IMR-90 (cell line): ENCODE measurements at regions not wholly inside any gene's neighbourhood (a gene's known extent, or its start where the extent isn't known, plus 50 kb on each side); places are given as distances from the start of the nearest gene placed in this dataset.

Experiments
- ATAC-seq: fragments of 200-7000 bp; cut with Tn5 transposase; 2 replicates; pipeline ENCODE4 v1.9.1; 2020; ENCODE audit warnings: low read depth, mild to moderate bottlenecking, moderate library complexity
- BruUV-seq: library from RNA; stranded (reverse); fragments of 400-500 nt; replicated peaks from 2 replicates; lab custom pipeline; 2021; lab: Mats Ljungman, UMichigan
- CTCF ChIA-PET: fragments of 300-600 bp; formaldehyde crosslinking; extraction: SDS; loops from one replicate; lab custom pipeline; 2021; ENCODE audit warnings: antibody characterized with exemption; lab: Yijun Ruan, JAX
- POLR2A ChIA-PET: fragments of 300-600 bp; sonication (Branson Sonifier 250); formaldehyde crosslinking; loops from one replicate; lab custom pipeline; 2022; ENCODE audit warnings: antibody characterized with exemption; ENCODE audit not compliant: unreplicated experiment; lab: Charles Lee
- DNase-seq: peaks from one replicate; pipeline ENCODE4 v3.0.0; 2013
- H2AFZ ChIP-seq: replicated peaks from 2 replicates; pipeline ENCODE3; 2013; ENCODE audit warnings: low read length, mild to moderate bottlenecking; ENCODE audit not compliant: poor library complexity
- H2AK5ac ChIP-seq: 2 replicates; pipeline ENCODE4 v1.6.1; 2013; ENCODE audit warnings: low read depth, low read length, inconsistent platforms
- H2AK9ac ChIP-seq: replicated peaks from 2 replicates; pipeline ENCODE3; 2013; ENCODE audit warnings: mild to moderate bottlenecking, low read depth, low read length, moderate library complexity; ENCODE audit not compliant: poor library complexity
- H2BK120ac ChIP-seq: 2 replicates; pipeline ENCODE4 v1.6.1; 2013; ENCODE audit warnings: low read depth, low read length, inconsistent platforms
- H2BK15ac ChIP-seq: 3 replicates; pipeline ENCODE4 v1.6.1; 2013; ENCODE audit warnings: low read depth, low read length, inconsistent platforms
- H2BK20ac ChIP-seq: 2 replicates; pipeline ENCODE4 v1.6.1; 2013; ENCODE audit warnings: low read depth, mild to moderate bottlenecking, inconsistent platforms, low read length, moderate library complexity
- H2BK5ac ChIP-seq: 2 replicates; pipeline ENCODE4 v1.6.1; 2013; ENCODE audit warnings: mild to moderate bottlenecking, low read depth, low read length, inconsistent platforms; ENCODE audit not compliant: poor library complexity, severe bottlenecking
- H3K14ac ChIP-seq: replicated peaks from 2 replicates; pipeline ENCODE4 v1.6.1; 2013; ENCODE audit warnings: low read depth, low read length, inconsistent platforms
- H3K18ac ChIP-seq: 2 replicates; pipeline ENCODE4 v1.6.1; 2013; ENCODE audit warnings: low read depth, low read length, control low read depth
- H3K23ac ChIP-seq: 2 replicates; pipeline ENCODE4 v1.6.1; 2013; ENCODE audit warnings: low read depth, low read length, inconsistent platforms
- H3K27ac ChIP-seq: 2 replicates; pipeline ENCODE4 v1.5.1; 2013; ENCODE audit warnings: mild to moderate bottlenecking, control low read depth, low read length; ENCODE audit not compliant: insufficient read depth
- H3K27me3 ChIP-seq: 2 replicates; pipeline ENCODE4 v1.6.1; 2013; ENCODE audit warnings: low read length; ENCODE audit not compliant: control insufficient read depth, insufficient read depth
- H3K36me3 ChIP-seq: 2 replicates; pipeline ENCODE4 v1.6.1; 2013; ENCODE audit warnings: low read length, mixed read lengths; ENCODE audit not compliant: control insufficient read depth, insufficient read depth
- H3K4ac ChIP-seq: 2 replicates; pipeline ENCODE4 v1.6.1; 2013; ENCODE audit warnings: low read depth, low read length, inconsistent platforms
- H3K4me1 ChIP-seq: 2 replicates; pipeline ENCODE4 v1.6.1; 2013; ENCODE audit warnings: low read length, mixed read lengths; ENCODE audit not compliant: control insufficient read depth, insufficient read depth
- H3K4me2 ChIP-seq: 2 replicates; pipeline ENCODE4 v1.6.1; 2013; ENCODE audit warnings: low read depth, mild to moderate bottlenecking, control low read depth, low read length, moderate library complexity
- H3K4me3 ChIP-seq: 2 replicates; pipeline ENCODE4 v1.5.1; 2013; ENCODE audit warnings: low read depth, mild to moderate bottlenecking, control low read depth, low read length, moderate library complexity; ENCODE audit not compliant: insufficient read depth
- H3K56ac ChIP-seq: 2 replicates; pipeline ENCODE4 v1.6.1; 2013; ENCODE audit warnings: low read length, inconsistent platforms; ENCODE audit not compliant: insufficient read depth; ENCODE audit errors: extremely low read depth
- H3K79me1 ChIP-seq, 2 experiments: 2 replicates each; pipeline ENCODE4 v1.6.1; 2013; ENCODE audit warnings: low read length in 2 of 2, inconsistent platforms in 1 of 2, low read depth in 1 of 2
- H3K9ac ChIP-seq: 2 replicates; pipeline ENCODE4 v1.6.1; 2013; ENCODE audit warnings: low read depth, low read length, control low read depth
- H3K9me1 ChIP-seq: 2 replicates; pipeline ENCODE4 v1.6.1; 2013; ENCODE audit warnings: low read length, inconsistent platforms; ENCODE audit not compliant: insufficient read depth
- H3K9me3 ChIP-seq: 2 replicates; pipeline ENCODE4 v1.6.1; 2013; ENCODE audit warnings: low read length; ENCODE audit not compliant: control insufficient read depth, insufficient read depth
- H4K20me1 ChIP-seq: 2 replicates; pipeline ENCODE4 v1.6.1; 2013; ENCODE audit warnings: low read length, inconsistent platforms; ENCODE audit not compliant: insufficient read depth
- H4K5ac ChIP-seq: 2 replicates; pipeline ENCODE4 v1.6.1; 2013; ENCODE audit warnings: mild to moderate bottlenecking, low read depth, low read length, control low read depth
- H4K8ac ChIP-seq, 2 experiments: 2 replicates each; pipeline ENCODE4 v1.6.1; 2013; ENCODE audit warnings: low read depth in 2 of 2, low read length in 2 of 2, control low read depth in 1 of 2, inconsistent platforms in 1 of 2
- H4K91ac ChIP-seq: 2 replicates; pipeline ENCODE4 v1.6.1; 2013; ENCODE audit warnings: low read depth, low read length, inconsistent platforms; ENCODE audit not compliant: insufficient read depth
- CEBPB ChIP-seq: IDR thresholded peaks from 2 replicates; pipeline ENCODE4 v1.6.1; 2012; ENCODE audit warnings: low read depth, low read length, improper control_type of control experiment
- FOS ChIP-seq: fragments of 150-350 bp; IDR thresholded peaks from 2 replicates; pipeline ENCODE4 v1.6.1; 2016; ENCODE audit warnings: low read depth, low read length
- MAZ ChIP-seq: IDR thresholded peaks from 2 replicates; pipeline ENCODE4 v1.6.1; 2012; ENCODE audit warnings: low read depth, mild to moderate bottlenecking, low read length, improper control_type of control experiment, moderate library complexity, borderline replicate concordance
- MXI1 ChIP-seq: IDR thresholded peaks from 2 replicates; pipeline ENCODE4 v1.6.1; 2012; ENCODE audit warnings: low read depth, mild to moderate bottlenecking, low read length, moderate library complexity, borderline replicate concordance
- RAD21 ChIP-seq: IDR thresholded peaks from 2 replicates; pipeline ENCODE4 v1.6.1; 2012; ENCODE audit warnings: low read length, improper control_type of control experiment
- SMC3 ChIP-seq: fragments of 150-350 bp; IDR thresholded peaks from 2 replicates; pipeline ENCODE4 v1.6.1; 2016; ENCODE audit warnings: low read depth, mild to moderate bottlenecking, antibody characterized with exemption, low read length, moderate library complexity
- WGBS, 2 experiments: methylation state at CpG; one replicate each; pipeline versions ENCODE4 v1.1.5 to v1.1.7; 2013; ENCODE audit warnings: missing lambda C conversion rate in 2 of 2; ENCODE audit not compliant: insufficient read length in 1 of 2; ENCODE audit errors: extremely low coverage in 2 of 2; 5-methylcytosine and 5-hydroxymethylcytosine counted together
- dilution Hi-C: fragments of 300-500 bp; cut with HindIII; formaldehyde crosslinking; loops from one replicate; pipeline ENCODE4 v1.14.3; 2018; ENCODE audit warnings: low sequenced_read_pairs; ENCODE audit not compliant: unreplicated experiment
- in situ Hi-C: fragments of 300-500 bp; cut with MboI; formaldehyde crosslinking; loops from 3 replicates; pipeline ENCODE4 v1.14.3; 2019; ENCODE audit warnings: low sequenced_read_pairs, inconsistent platforms, mixed read lengths
- intact Hi-C: fragments of 100-400 bp; cut with micrococcal nuclease; formaldehyde crosslinking; loops from 2 replicates; pipeline ENCODE4 v1.10.0; 2022
- TF ChIP-seq, protein P1 (sequence below): fragments of 150-350 bp; IDR thresholded peaks from 2 replicates; pipeline ENCODE4 v1.6.1; 2016; ENCODE audit warnings: low read depth, mild to moderate bottlenecking, low read length, moderate library complexity, borderline replicate concordance

DNA sequence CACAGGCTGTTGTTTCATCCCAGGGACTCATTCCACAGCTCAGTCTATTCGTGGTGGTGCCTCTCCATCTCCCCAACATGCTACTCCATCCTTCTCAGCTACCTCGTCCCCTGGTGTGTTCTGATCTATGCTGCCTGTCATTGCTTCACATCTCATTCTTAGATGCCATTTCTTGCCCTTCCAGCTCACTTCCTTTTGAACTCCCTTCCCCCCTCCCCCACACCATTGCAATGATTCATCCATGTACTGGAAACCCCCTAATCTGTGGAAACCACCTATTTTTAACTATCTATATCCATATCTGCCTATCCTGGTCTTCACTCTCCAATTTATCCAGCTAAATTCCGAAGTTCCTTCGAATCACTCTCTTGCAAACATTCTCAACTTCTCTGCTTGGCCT, 65.7 kb upstream of the PARD3B start:
- H3K36me3 ChIP-seq: no peaks in the 10 kb centered on the region
- ChIA-PET POLR2A (no interaction called here), CTCF (no interaction called here)
- no peak overlapping the region for H3K56ac ChIP-seq
- peak overlapping the region; percentile 81; the same call in 1 of the 2 replicates for H2AK5ac ChIP-seq
- no peaks in the 10 kb centered on the region for H3K9me3 ChIP-seq
- intact Hi-C loops: no loop called here
- peak overlapping the region; percentile 60 for H2BK20ac ChIP-seq
- H3K14ac ChIP-seq: peak overlapping the region; percentile 54
- peaks cover 7% of the 10 kb centered on the region for H3K9me1 ChIP-seq
- no peak overlapping the region for H3K9ac ChIP-seq
- peak; percentile 84 for DNase-seq
- H2BK5ac ChIP-seq: peak overlapping the region; percentile 63
- H3K23ac ChIP-seq: peak overlapping the region; percentile 62
- 65% methylated on average over 2 of the region's 4 CpGs; no CpG with 5 or more reads in 1 of the 2 experiments for WGBS, 2 experiments
- H3K4me3 ChIP-seq: no peak overlapping the region
- H4K20me1 ChIP-seq: no peaks in the 10 kb centered on the region
- no peak overlapping the region for H3K27ac ChIP-seq
- no TSS peak for BruUV-seq
- H3K4me2 ChIP-seq: no peak overlapping the region
- H2AK9ac ChIP-seq: peak overlapping the region; percentile 85
- H3K4me1 ChIP-seq: peaks cover 9% of the 10 kb centered on the region
- no peak for ATAC-seq
- no peaks in the 10 kb centered on the region for H3K27me3 ChIP-seq
- in situ Hi-C loops: no loop called here
- TF ChIP-seq, protein P1, sequence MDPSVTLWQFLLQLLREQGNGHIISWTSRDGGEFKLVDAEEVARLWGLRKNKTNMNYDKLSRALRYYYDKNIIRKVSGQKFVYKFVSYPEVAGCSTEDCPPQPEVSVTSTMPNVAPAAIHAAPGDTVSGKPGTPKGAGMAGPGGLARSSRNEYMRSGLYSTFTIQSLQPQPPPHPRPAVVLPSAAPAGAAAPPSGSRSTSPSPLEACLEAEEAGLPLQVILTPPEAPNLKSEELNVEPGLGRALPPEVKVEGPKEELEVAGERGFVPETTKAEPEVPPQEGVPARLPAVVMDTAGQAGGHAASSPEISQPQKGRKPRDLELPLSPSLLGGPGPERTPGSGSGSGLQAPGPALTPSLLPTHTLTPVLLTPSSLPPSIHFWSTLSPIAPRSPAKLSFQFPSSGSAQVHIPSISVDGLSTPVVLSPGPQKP: no peak
- TF ChIP-seq MXI1 (no peak), RAD21 (no peak), FOS (peak; percentile 45; the same call in 1 of the 2 replicates), SMC3 (no peak), CEBPB (peak; percentile 68), MAZ (no peak)
- H2BK15ac ChIP-seq: peak overlapping the region; percentile 82; the same call in 1 of the 3 replicates
- dilution Hi-C loops: no loop called here
- peak overlapping the region; percentile 84 for H2BK120ac ChIP-seq
- H3K18ac ChIP-seq: peak overlapping the region; percentile 57
- H3K79me1 ChIP-seq: no peaks in the 10 kb centered on the region
- H4K5ac ChIP-seq: peak overlapping the region; percentile 59; the same call in 1 of the 2 replicates
- H4K8ac ChIP-seq: peak overlapping the region; percentile 24 to 72; a peak in 2 of 4 replicates
- H3K4ac ChIP-seq: peak overlapping the region; percentile 71
- H2AFZ ChIP-seq: peak overlapping the region; percentile 75
- peak overlapping the region; percentile 31 for H4K91ac ChIP-seq
